HG02840 (cell line): ENCODE measurements at regions not wholly inside any gene's neighbourhood (a gene's known extent, or its start where the extent isn't known, plus 50 kb on each side); places are given as distances from the start of the nearest gene placed in this dataset.

ENCODE experiments used
- ATAC-seq: cut with Tn5 transposase; IDR thresholded peaks from one replicate; pipeline ENCODE4 v1.9.1; 2021; ENCODE audit warnings: mild to moderate bottlenecking, moderate library complexity, moderate number of reproducible peaks; ENCODE audit not compliant: unreplicated experiment, low FRiP score

GRCh38 chr13:82749551-82749950, 1132.7 kb downstream of the SLITRK1 start:
- ATAC-seq: no peak

- no peak for ATAC-seq
Measured at GRCh38 chr13:82747958-82748357, 1134.3 kb downstream of the SLITRK1 start.

GRCh38 chr13:82747291-82747690, 1135.0 kb downstream of the SLITRK1 start:
- no peak for ATAC-seq

- ATAC-seq: no peak
Measured at GRCh38 chr13:82740442-82740841, 1141.8 kb downstream of the SLITRK1 start.

- no peak for ATAC-seq
Measured at GRCh38 chr13:82739881-82740280, 1142.4 kb downstream of the SLITRK1 start.

GRCh38 chr13:82729401-82729800, 1152.9 kb downstream of the SLITRK1 start:
- ATAC-seq: no peak

- ATAC-seq: no peak
Measured at GRCh38 chr13:82720986-82721385, 1161.3 kb downstream of the SLITRK1 start.

- no peak for ATAC-seq
Measured at GRCh38 chr13:82719987-82720386, 1162.3 kb downstream of the SLITRK1 start.

GRCh38 chr13:82717249-82717648, 1165.0 kb downstream of the SLITRK1 start:
- ATAC-seq: no peak

- ATAC-seq: no peak
Measured at GRCh38 chr13:82713687-82714405, 1168.4 kb downstream of the SLITRK1 start.

- no peak for ATAC-seq
Measured at GRCh38 chr13:82702513-82702912, 1179.8 kb downstream of the SLITRK1 start.

GRCh38 chr13:82701020-82701419, 1181.3 kb downstream of the SLITRK1 start:
- no peak for ATAC-seq

- ATAC-seq: no peak
Measured at GRCh38 chr13:82698941-82699340, 1183.3 kb downstream of the SLITRK1 start.

GRCh38 chr13:82698383-82698782, 1183.9 kb downstream of the SLITRK1 start:
- no peak for ATAC-seq

GRCh38 chr13:82693607-82694006, 1188.7 kb downstream of the SLITRK1 start:
- no peak for ATAC-seq

- peak; percentile 58 for ATAC-seq
Measured at GRCh38 chr13:82688400-82688994, 1193.8 kb downstream of the SLITRK1 start.

GRCh38 chr13:82687884-82688283, 1194.4 kb downstream of the SLITRK1 start:
- no peak for ATAC-seq

GRCh38 chr13:82681535-82681934, 1200.7 kb downstream of the SLITRK1 start:
- ATAC-seq: no peak

- ATAC-seq: no peak
Measured at GRCh38 chr13:82678052-82678451, 1204.2 kb downstream of the SLITRK1 start.

GRCh38 chr13:82675024-82675423, 1207.2 kb downstream of the SLITRK1 start:
- no peak for ATAC-seq

- ATAC-seq: no peak
Measured at GRCh38 chr13:82674546-82674945, 1207.7 kb downstream of the SLITRK1 start.

- no peak for ATAC-seq
Measured at GRCh38 chr13:82672248-82672647, 1210.0 kb downstream of the SLITRK1 start.
